HEK293 (cell line): ENCODE measurements at regions not wholly inside any gene's neighbourhood (a gene's known extent, or its start where the extent isn't known, plus 50 kb on each side); places are given as distances from the start of the nearest gene placed in this dataset.

Experiments
- HOXC10 ChIP-seq: sonication (generic); formaldehyde crosslinking; IDR thresholded peaks from 2 replicates; pipeline ENCODE4 v1.8.1; 2023; ENCODE audit warnings: mild to moderate bottlenecking, missing genetic modification reagents
- HOXD13 ChIP-seq: sonication (generic); formaldehyde crosslinking; IDR thresholded peaks from 2 replicates; pipeline ENCODE4 v1.8.0; 2022; ENCODE audit warnings: missing genetic modification reagents, borderline replicate concordance
- SP2 ChIP-seq: fragments of 450-650 bp; formaldehyde crosslinking; IDR thresholded peaks from 2 replicates; pipeline ENCODE4 v1.5.1; 2016; ENCODE audit warnings: missing biosample characterization, missing genetic modification characterization
- ZBTB20 ChIP-seq: fragments of 450-650 bp; formaldehyde crosslinking; IDR thresholded peaks from 2 replicates; pipeline ENCODE4 v1.5.1; 2016; ENCODE audit warnings: missing biosample characterization, missing genetic modification characterization
- ZNF10 ChIP-seq: fragments of 450-650 bp; formaldehyde crosslinking; IDR thresholded peaks from 2 replicates; pipeline ENCODE4 v1.5.1; 2017; ENCODE audit warnings: missing biosample characterization, missing genetic modification characterization
- ZNF785 ChIP-seq: fragments of 450-650 bp; formaldehyde crosslinking; IDR thresholded peaks from 2 replicates; pipeline ENCODE4 v1.5.1; 2016; ENCODE audit warnings: missing biosample characterization, missing genetic modification characterization
- TF ChIP-seq, protein P1 (sequence below): fragments of 450-650 bp; IDR thresholded peaks from 2 replicates; pipeline ENCODE4 v1.5.1; 2018; ENCODE audit warnings: missing biosample characterization, missing genetic modification characterization

DNA sequence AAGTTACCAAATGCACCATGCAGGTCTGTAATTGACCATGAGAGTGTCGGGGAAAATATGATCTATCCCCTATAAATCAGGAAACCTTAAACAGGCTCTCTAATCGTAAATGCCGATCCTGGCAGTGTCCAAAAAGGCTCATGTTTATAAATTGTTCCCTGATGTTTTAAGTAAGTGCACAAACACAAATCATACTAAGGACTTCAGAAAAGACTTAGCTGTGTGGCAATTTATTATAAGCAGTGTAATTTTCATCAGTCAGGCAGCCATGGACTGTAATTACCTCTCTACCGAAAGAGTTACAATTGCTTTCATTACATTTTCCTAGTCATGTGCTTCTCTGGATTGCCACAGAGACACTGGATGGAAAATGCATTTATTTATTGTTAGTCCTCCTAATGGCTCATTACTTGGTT, 73.4 kb upstream of the COX10 start:
- TF ChIP-seq HOXD13 (CRISPR knock-in tag) (no peak), HOXC10 (CRISPR knock-in tag) (no peak), ZNF785 (tag by site-specific recombination) (no peak), SP2 (no peak), ZBTB20 (no peak), ZNF10 (no peak)
- TF ChIP-seq, protein P1, sequence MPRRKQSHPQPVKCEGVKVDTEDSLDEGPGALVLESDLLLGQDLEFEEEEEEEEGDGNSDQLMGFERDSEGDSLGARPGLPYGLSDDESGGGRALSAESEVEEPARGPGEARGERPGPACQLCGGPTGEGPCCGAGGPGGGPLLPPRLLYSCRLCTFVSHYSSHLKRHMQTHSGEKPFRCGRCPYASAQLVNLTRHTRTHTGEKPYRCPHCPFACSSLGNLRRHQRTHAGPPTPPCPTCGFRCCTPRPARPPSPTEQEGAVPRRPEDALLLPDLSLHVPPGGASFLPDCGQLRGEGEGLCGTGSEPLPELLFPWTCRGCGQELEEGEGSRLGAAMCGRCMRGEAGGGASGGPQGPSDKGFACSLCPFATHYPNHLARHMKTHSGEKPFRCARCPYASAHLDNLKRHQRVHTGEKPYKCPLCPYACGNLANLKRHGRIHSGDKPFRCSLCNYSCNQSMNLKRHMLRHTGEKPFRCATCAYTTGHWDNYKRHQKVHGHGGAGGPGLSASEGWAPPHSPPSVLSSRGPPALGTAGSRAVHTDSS (tag by site-specific recombination), result no peak
